ENCODE measurements at regions not wholly inside any gene's neighbourhood (a gene's known extent, or its start where the extent isn't known, plus 50 kb on each side); places are given as distances from the start of the nearest gene placed in this dataset.

DNA sequence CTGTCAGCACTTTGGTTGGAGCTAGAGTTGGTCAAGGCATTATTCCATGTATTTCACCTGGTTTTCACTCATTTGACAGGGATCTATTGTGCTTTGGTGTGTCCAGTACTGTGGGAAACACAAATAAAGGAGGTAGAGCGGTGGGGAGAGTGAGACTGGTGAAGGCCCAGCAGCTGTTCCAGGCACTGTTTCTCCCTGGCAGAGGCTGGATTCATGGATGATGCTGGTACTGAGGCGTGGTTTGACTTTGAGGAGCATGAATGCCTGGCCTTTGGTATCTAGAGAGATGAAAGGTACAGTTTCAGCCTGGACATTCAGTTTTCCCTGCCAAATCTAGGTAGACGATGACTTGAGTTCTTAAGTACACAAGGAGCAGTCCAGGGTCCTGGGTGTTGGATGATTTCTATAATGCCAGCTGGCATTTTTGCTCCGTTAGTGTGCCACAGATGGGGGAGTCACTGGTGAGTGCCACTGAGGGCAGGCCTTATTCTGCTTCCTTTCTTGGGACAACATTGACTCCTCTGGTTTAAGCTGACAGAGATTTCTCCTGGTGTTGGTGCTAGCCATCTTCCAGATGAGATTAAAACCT lies 162.2 kb upstream of the BMPER start:
- TF ChIP-seq, protein P1, sequence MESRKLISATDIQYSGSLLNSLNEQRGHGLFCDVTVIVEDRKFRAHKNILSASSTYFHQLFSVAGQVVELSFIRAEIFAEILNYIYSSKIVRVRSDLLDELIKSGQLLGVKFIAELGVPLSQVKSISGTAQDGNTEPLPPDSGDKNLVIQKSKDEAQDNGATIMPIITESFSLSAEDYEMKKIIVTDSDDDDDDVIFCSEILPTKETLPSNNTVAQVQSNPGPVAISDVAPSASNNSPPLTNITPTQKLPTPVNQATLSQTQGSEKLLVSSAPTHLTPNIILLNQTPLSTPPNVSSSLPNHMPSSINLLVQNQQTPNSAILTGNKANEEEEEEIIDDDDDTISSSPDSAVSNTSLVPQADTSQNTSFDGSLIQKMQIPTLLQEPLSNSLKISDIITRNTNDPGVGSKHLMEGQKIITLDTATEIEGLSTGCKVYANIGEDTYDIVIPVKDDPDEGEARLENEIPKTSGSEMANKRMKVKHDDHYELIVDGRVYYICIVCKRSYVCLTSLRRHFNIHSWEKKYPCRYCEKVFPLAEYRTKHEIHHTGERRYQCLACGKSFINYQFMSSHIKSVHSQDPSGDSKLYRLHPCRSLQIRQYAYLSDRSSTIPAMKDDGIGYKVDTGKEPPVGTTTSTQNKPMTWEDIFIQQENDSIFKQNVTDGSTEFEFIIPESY (IDR thresholded peaks at IDR 0.05; ENCODE audit: extremely low read depth, insufficient replicate concordance, low read length) = no peak
- TF ChIP-seq CBX3 (IDR thresholded peaks at IDR 0.05; ENCODE audit: low read depth) (no peak), POLR2A (IDR thresholded peaks at IDR 0.05; ENCODE audit: borderline replicate concordance, extremely low read depth, insufficient read depth, insufficient read length) (no peak), CEBPB (IDR thresholded peaks at IDR 0.05; ENCODE audit: low read depth) (no peak), YY1 (IDR thresholded peaks at IDR 0.05; ENCODE audit: extremely low read depth, insufficient replicate concordance, low read depth, low read length) (no peak)
- BruUV-seq (replicated peaks) = no TSS peak
- H3K9me3 ChIP-seq (ENCODE audit: control insufficient read depth in 1 of 2, insufficient read depth in 1 of 2, low read depth in 1 of 2, low read length in 2 of 2) = no peaks in the 10 kb centered on the region
- no peak for ATAC-seq
- intact Hi-C loops (cut with micrococcal nuclease) = loop anchor here (10.0 kb wide), 1 partner anchor 318 kb away; no protein-coding TSS in a partner anchor
- CTCF ChIA-PET = no interaction called here
- H3K36me3 ChIP-seq (ENCODE audit: control insufficient read depth in 1 of 2, insufficient read depth in 2 of 2, low read length in 2 of 2) = no peaks in the 10 kb centered on the region
- H4K20me1 ChIP-seq (ENCODE audit: insufficient read depth) = no peaks in the 10 kb centered on the region
- no peak overlapping the region for H3K4me2 ChIP-seq (ENCODE audit: low read length)
- no peaks in the 10 kb centered on the region for H3K4me1 ChIP-seq (ENCODE audit: control insufficient read depth in 1 of 2, insufficient read depth in 2 of 2, low read length in 2 of 2)
- no peaks in the 10 kb centered on the region for H3K79me2 ChIP-seq (ENCODE audit: insufficient read depth, low read length)
- POLR2A ChIA-PET = no interaction called here
- RAD21 ChIA-PET (ENCODE audit: low non-redundant PET in 1 of 2, low total read pairs in 2 of 2, uncharacterized antibody in 2 of 2, unreplicated experiment in 2 of 2) = no interaction called here
- H3K27ac ChIP-seq (ENCODE audit: low read depth, low read length) = no peak overlapping the region
- no peaks in the 10 kb centered on the region for H3K27me3 ChIP-seq (ENCODE audit: insufficient read depth, low read length)
- no peak overlapping the region for H3K9ac ChIP-seq (ENCODE audit: low read length)
- no peak overlapping the region for H3K4me3 ChIP-seq (replicated peaks in 1 of 2; ENCODE audit: low read depth in 1 of 2, low read length in 2 of 2)
- DNase-seq (ENCODE audit: low read depth, low spot score) = no peak
- H3K9me2 ChIP-seq (ENCODE audit: insufficient read depth) = no peaks in the 10 kb centered on the region
- H2AFZ ChIP-seq (ENCODE audit: low read depth, low read length, poor library complexity, severe bottlenecking) = no peak overlapping the region

DNA sequence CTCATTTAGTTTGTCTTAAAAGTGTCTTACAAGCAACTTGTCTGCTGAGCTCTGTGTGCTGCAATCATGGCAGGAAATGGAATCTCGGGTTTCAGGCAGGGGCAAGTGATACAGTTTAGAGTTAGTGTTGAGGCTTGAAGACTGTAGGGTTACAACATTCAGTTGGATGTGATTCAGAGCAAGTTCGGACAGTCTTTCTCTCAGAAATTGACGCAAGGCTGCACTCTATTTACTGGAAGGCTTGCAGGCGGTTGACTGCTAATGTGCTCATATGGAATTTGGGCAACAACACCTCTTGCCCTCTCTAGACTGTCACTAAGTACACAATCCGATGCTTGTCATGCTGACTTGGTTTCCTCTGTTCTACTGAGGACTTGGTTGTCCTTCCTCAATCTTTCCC lies 161.7 kb upstream of the BMPER start:
- intact Hi-C loops (cut with micrococcal nuclease) = loop anchor here (10.0 kb wide), 1 partner anchor 319 kb away; no protein-coding TSS in a partner anchor
- POLR2A ChIA-PET = no interaction called here
- H3K4me2 ChIP-seq (ENCODE audit: low read length) = no peak overlapping the region

More for the DNA sequence above, 161.7 kb upstream of the BMPER start:
- no TSS peak for BruUV-seq (replicated peaks)
- no peaks in the 10 kb centered on the region for H3K36me3 ChIP-seq (ENCODE audit: control insufficient read depth in 1 of 2, insufficient read depth in 2 of 2, low read length in 2 of 2)
- TF ChIP-seq CBX3 (IDR thresholded peaks at IDR 0.05; ENCODE audit: low read depth) = no peak
- no peak for TF ChIP-seq ELF1 (IDR thresholded peaks at IDR 0.05; ENCODE audit: borderline replicate concordance, low read depth)
- no peak for TF ChIP-seq JUND (IDR thresholded peaks at IDR 0.05)
- no peak for TF ChIP-seq ZFX (IDR thresholded peaks at IDR 0.05)
- TF ChIP-seq RAD21 (IDR thresholded peaks at IDR 0.05; ENCODE audit: low read depth) = no peak
- TF ChIP-seq TCF7L2 (IDR thresholded peaks at IDR 0.05; ENCODE audit: borderline replicate concordance, extremely low read depth, insufficient read depth, insufficient read length) = no peak
- no peak for TF ChIP-seq POLR2AphosphoS5 (IDR thresholded peaks at IDR 0.05; ENCODE audit: low read depth, low read length)
- TF ChIP-seq, protein P2, sequence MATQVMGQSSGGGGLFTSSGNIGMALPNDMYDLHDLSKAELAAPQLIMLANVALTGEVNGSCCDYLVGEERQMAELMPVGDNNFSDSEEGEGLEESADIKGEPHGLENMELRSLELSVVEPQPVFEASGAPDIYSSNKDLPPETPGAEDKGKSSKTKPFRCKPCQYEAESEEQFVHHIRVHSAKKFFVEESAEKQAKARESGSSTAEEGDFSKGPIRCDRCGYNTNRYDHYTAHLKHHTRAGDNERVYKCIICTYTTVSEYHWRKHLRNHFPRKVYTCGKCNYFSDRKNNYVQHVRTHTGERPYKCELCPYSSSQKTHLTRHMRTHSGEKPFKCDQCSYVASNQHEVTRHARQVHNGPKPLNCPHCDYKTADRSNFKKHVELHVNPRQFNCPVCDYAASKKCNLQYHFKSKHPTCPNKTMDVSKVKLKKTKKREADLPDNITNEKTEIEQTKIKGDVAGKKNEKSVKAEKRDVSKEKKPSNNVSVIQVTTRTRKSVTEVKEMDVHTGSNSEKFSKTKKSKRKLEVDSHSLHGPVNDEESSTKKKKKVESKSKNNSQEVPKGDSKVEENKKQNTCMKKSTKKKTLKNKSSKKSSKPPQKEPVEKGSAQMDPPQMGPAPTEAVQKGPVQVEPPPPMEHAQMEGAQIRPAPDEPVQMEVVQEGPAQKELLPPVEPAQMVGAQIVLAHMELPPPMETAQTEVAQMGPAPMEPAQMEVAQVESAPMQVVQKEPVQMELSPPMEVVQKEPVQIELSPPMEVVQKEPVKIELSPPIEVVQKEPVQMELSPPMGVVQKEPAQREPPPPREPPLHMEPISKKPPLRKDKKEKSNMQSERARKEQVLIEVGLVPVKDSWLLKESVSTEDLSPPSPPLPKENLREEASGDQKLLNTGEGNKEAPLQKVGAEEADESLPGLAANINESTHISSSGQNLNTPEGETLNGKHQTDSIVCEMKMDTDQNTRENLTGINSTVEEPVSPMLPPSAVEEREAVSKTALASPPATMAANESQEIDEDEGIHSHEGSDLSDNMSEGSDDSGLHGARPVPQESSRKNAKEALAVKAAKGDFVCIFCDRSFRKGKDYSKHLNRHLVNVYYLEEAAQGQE (IDR thresholded peaks at IDR 0.05; ENCODE audit: low read depth) = no peak
- TF ChIP-seq, protein P3, sequence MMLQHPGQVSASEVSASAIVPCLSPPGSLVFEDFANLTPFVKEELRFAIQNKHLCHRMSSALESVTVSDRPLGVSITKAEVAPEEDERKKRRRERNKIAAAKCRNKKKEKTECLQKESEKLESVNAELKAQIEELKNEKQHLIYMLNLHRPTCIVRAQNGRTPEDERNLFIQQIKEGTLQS (IDR thresholded peaks at IDR 0.05) = no peak
- no peak for TF ChIP-seq EZH2 (IDR thresholded peaks at IDR 0.05)
- no peak for TF ChIP-seq YY1 (IDR thresholded peaks at IDR 0.05; ENCODE audit: extremely low read depth, insufficient replicate concordance, low read depth, low read length)
- TF ChIP-seq EGR1 (IDR thresholded peaks at IDR 0.05; ENCODE audit: low read depth) = no peak
- no peak for TF ChIP-seq SRF (IDR thresholded peaks at IDR 0.05; ENCODE audit: low read depth)
- no peaks in the 10 kb centered on the region for H3K4me1 ChIP-seq (ENCODE audit: control insufficient read depth in 1 of 2, insufficient read depth in 2 of 2, low read length in 2 of 2)
- H3K4me3 ChIP-seq (replicated peaks in 1 of 2; ENCODE audit: low read depth in 1 of 2, low read length in 2 of 2) = no peak overlapping the region
- H3K9me3 ChIP-seq (ENCODE audit: control insufficient read depth in 1 of 2, insufficient read depth in 1 of 2, low read depth in 1 of 2, low read length in 2 of 2) = no peaks in the 10 kb centered on the region
- ATAC-seq (no peak), DNase-seq (ENCODE audit: low read depth, low spot score) (no peak)
- H3K27ac ChIP-seq (ENCODE audit: low read depth, low read length) = no peak overlapping the region
- ChIA-PET CTCF (no interaction called here), RAD21 (ENCODE audit: low non-redundant PET in 1 of 2, low total read pairs in 2 of 2, uncharacterized antibody in 2 of 2, unreplicated experiment in 2 of 2) (no interaction called here)
- H3K9ac ChIP-seq (ENCODE audit: low read length) = no peak overlapping the region
- H2AFZ ChIP-seq (ENCODE audit: low read depth, low read length, poor library complexity, severe bottlenecking) = no peak overlapping the region
- no peaks in the 10 kb centered on the region for H3K27me3 ChIP-seq (ENCODE audit: insufficient read depth, low read length)
- no peaks in the 10 kb centered on the region for H3K79me2 ChIP-seq (ENCODE audit: insufficient read depth, low read length)
- H4K20me1 ChIP-seq (ENCODE audit: insufficient read depth) = no peaks in the 10 kb centered on the region
- H3K9me2 ChIP-seq (ENCODE audit: insufficient read depth) = no peaks in the 10 kb centered on the region

Data from HCT116 (cell line).